ENCODE measurements at regions not wholly inside any gene's neighbourhood (a gene's known extent, or its start where the extent isn't known, plus 50 kb on each side); places are given as distances from the start of the nearest gene placed in this dataset.

- ATAC-seq (no peak), DNase-seq (ENCODE audit: low read depth, low spot score) (no peak)
- no TSS peak for BruUV-seq (replicated peaks)
- Histone ChIP-seq H3K27me3 (ENCODE audit: control insufficient read depth, insufficient read depth, low read length) (no peaks in the 10 kb centered on the region), H3K27ac (ENCODE audit: low read length) (no peak overlapping the region), H3K4me1 (ENCODE audit: control insufficient read depth, insufficient read depth, low read length) (no peaks in the 10 kb centered on the region), H3K9me3 (ENCODE audit: control insufficient read depth, insufficient read depth, low read depth, low read length) (no peaks in the 10 kb centered on the region), H3K4me3 (ENCODE audit: low read depth in 2 of 2, low read length in 2 of 2) (no peak overlapping the region), H3K36me3 (ENCODE audit: control insufficient read depth, insufficient read depth, low read length) (no peaks in the 10 kb centered on the region)
- in situ Hi-C loops (cut with HindIII; ENCODE audit: low pct_unique_long_range_greater_than_20kb, low sequenced_read_pairs), result no loop called here
- TF ChIP-seq CTCF (IDR thresholded peaks at IDR 0.05), result no peak
- TF ChIP-seq REST (IDR thresholded peaks at IDR 0.05; ENCODE audit: insufficient read depth in 1 of 2, low read depth in 2 of 2, low read length in 1 of 2), result no peak
- TF ChIP-seq TCF7L2 (IDR thresholded peaks at IDR 0.05; ENCODE audit: low read depth, low read length), result no peak
- TF ChIP-seq SIN3A (IDR thresholded peaks at IDR 0.05; ENCODE audit: borderline replicate concordance, insufficient read depth, low read depth, low read length), result no peak
- TF ChIP-seq POLR2AphosphoS5 (IDR thresholded peaks at IDR 0.05; ENCODE audit: low read depth, low read length), result no peak
- ChIA-PET CTCF (no interaction called here), POLR2A (no interaction called here)
- intact Hi-C loops (cut with micrococcal nuclease; ENCODE audit: unreplicated experiment), result no loop called here
Observed at GRCh38 chr9:24901319-24901718, 355.6 kb upstream of the IZUMO3 start.

DNA sequence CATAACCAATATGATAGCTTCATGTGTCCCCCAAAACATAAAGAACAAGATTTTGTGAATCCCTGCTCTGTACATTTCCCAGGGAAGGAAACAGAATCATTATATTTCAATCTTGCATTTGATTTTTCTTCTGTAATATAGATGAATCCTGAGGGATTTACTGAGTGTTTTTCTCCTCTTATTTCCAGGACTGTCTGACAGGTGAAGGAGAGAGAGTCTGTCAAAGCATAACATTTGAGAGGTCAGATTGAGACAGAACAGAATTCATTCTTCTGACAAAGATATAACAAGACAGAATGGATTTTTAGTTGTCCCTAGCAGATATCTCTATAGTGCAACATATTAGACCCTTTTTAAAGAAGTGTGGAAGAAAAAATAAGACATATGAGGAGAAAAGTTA, 354.5 kb upstream of the IZUMO3 start:
- in situ Hi-C loops (cut with HindIII; ENCODE audit: low pct_unique_long_range_greater_than_20kb, low sequenced_read_pairs), result no loop called here
- intact Hi-C loops (cut with micrococcal nuclease; ENCODE audit: unreplicated experiment), result no loop called here
- no TSS peak for BruUV-seq (replicated peaks)
- TF ChIP-seq TCF7L2 (IDR thresholded peaks at IDR 0.05; ENCODE audit: low read depth, low read length) (no peak), REST (IDR thresholded peaks at IDR 0.05; ENCODE audit: insufficient read depth in 1 of 2, low read depth in 2 of 2, low read length in 1 of 2) (no peak), POLR2AphosphoS5 (IDR thresholded peaks at IDR 0.05; ENCODE audit: low read depth, low read length) (no peak), CTCF (IDR thresholded peaks at IDR 0.05) (no peak), SIN3A (IDR thresholded peaks at IDR 0.05; ENCODE audit: borderline replicate concordance, insufficient read depth, low read depth, low read length) (no peak)
- Histone ChIP-seq H3K27ac (ENCODE audit: low read length) (no peak overlapping the region), H3K36me3 (ENCODE audit: control insufficient read depth, insufficient read depth, low read length) (no peaks in the 10 kb centered on the region), H3K4me3 (ENCODE audit: low read depth in 2 of 2, low read length in 2 of 2) (no peak overlapping the region), H3K9me3 (ENCODE audit: control insufficient read depth, insufficient read depth, low read depth, low read length) (no peaks in the 10 kb centered on the region), H3K4me1 (ENCODE audit: control insufficient read depth, insufficient read depth, low read length) (no peaks in the 10 kb centered on the region), H3K27me3 (ENCODE audit: control insufficient read depth, insufficient read depth, low read length) (no peaks in the 10 kb centered on the region)
- ATAC-seq (no peak), DNase-seq (ENCODE audit: low read depth, low spot score) (no peak)
- ChIA-PET CTCF (no interaction called here), POLR2A (no interaction called here)
